ENCODE measurements at regions not wholly inside any gene's neighbourhood (a gene's known extent, or its start where the extent isn't known, plus 50 kb on each side); places are given as distances from the start of the nearest gene placed in this dataset.

DNA sequence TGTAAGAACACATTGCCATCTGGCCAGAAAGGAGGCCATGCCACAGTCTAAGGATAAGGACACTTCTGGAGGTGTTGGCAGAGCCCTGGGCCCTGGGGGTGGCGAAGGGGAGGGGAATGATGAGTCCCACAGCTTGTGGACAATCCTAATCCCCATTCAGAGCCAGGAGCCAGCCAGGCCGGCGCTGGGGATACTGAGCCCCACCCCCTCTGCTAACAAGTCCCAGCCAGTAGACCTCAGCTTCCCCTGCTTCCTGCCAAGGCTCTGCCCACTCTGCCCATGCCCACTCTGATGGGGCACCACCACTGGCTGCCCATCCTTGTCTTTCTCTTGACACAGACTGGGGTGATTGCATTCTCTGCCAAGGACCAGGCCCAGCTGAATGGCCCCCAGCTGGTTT lies 71.9 kb downstream of the NAV1 start:
- Histone ChIP-seq H2AFZ (ENCODE audit: low read depth, low read length) (no peak overlapping the region), H3K18ac (ENCODE audit: low read depth in 1 of 2, low read length in 2 of 2) (peak overlapping the region in 1 of 2 experiments; percentile 32), H3K4ac (ENCODE audit: low read depth in 1 of 2, low read length in 2 of 2) (no peak overlapping the region), H4K91ac (ENCODE audit: low read length) (peak overlapping the region; percentile 23), H3K4me3 (ENCODE audit: insufficient read depth in 1 of 2, low read depth in 1 of 2, low read length in 2 of 2) (no peak overlapping the region), H3K14ac (ENCODE audit: low read length in 2 of 2) (no peak overlapping the region), H3K27me3 (ENCODE audit: control insufficient read depth in 1 of 2, insufficient read depth in 1 of 2, low read length in 2 of 2) (no peaks in the 10 kb centered on the region), H3K79me1 (replicated peaks; ENCODE audit: low read length, poor library complexity, severe bottlenecking) (peaks cover 41% of the 10 kb centered on the region), H3K4me2 (ENCODE audit: low read length, poor library complexity, severe bottlenecking) (no peak overlapping the region), H3K9ac (ENCODE audit: low read length) (no peak overlapping the region), H3K4me1 (ENCODE audit: control insufficient read depth, insufficient read depth, low read depth, low read length) (peaks cover 10% of the 10 kb centered on the region), H2AK5ac (ENCODE audit: low read length, severe bottlenecking) (no peak overlapping the region), H3K9me3 (ENCODE audit: control insufficient read depth, low read length) (no peaks in the 10 kb centered on the region), H3K27ac (ENCODE audit: low read length, poor library complexity, severe bottlenecking) (no peak overlapping the region), H2BK12ac (ENCODE audit: low read length in 2 of 2) (no peak overlapping the region), H2BK120ac (ENCODE audit: low read depth, low read length) (no peak overlapping the region), H3K36me3 (ENCODE audit: control insufficient read depth in 1 of 2, insufficient read depth in 2 of 2, low read depth in 1 of 2, low read length in 2 of 2) (peaks cover 10 to 17% of the 10 kb centered on the region in 2 experiments), H4K8ac (ENCODE audit: low read length) (no peak overlapping the region), H3K23ac (ENCODE audit: low read length in 2 of 2) (no peak overlapping the region), H2BK15ac (ENCODE audit: low read depth, poor library complexity, severe bottlenecking) (no peak overlapping the region), H2BK5ac (ENCODE audit: low read depth, low read length, poor library complexity, severe bottlenecking) (no peak overlapping the region)
- no peak for DNase-seq
- 59% methylated on average over 3 of the region's 3 CpGs for WGBS

DNA sequence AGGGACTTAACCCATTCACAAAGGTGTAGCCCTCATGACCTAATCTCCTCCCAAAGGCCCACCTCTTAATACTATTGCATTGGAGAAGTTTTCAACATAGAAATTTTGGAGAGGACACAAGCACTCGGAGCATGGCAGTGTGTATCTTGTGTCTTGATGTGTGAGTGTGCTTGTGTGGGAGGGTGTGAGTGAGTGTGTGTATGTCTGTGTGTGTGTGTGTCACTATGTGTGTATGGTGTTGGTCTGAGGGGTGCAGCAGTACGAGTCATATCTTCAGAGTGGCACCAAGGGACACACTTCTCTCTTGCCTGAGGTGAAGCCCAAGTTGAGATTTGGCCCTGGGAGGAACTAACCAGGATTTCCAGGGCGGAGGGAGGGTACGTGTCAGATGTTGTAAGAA lies 73.7 kb downstream of the NAV1 start:
- Histone ChIP-seq H3K9ac (ENCODE audit: low read length) (no peak overlapping the region), H2BK120ac (ENCODE audit: low read depth, low read length) (no peak overlapping the region), H2AK5ac (ENCODE audit: low read length, severe bottlenecking) (no peak overlapping the region), H2BK15ac (ENCODE audit: low read depth, poor library complexity, severe bottlenecking) (no peak overlapping the region), H4K91ac (ENCODE audit: low read length) (no peak overlapping the region), H4K8ac (ENCODE audit: low read length) (no peak overlapping the region), H3K4me1 (ENCODE audit: control insufficient read depth, insufficient read depth, low read depth, low read length) (peaks cover 6% of the 10 kb centered on the region), H3K27me3 (ENCODE audit: control insufficient read depth in 1 of 2, insufficient read depth in 1 of 2, low read length in 2 of 2) (no peaks in the 10 kb centered on the region), H2AFZ (ENCODE audit: low read depth, low read length) (no peak overlapping the region), H3K9me3 (ENCODE audit: control insufficient read depth, low read length) (no peaks in the 10 kb centered on the region), H3K4me3 (ENCODE audit: insufficient read depth in 1 of 2, low read depth in 1 of 2, low read length in 2 of 2) (no peak overlapping the region), H2BK12ac (ENCODE audit: low read length in 2 of 2) (peak overlapping the region in 1 of 2 experiments; percentile 74), H3K18ac (ENCODE audit: low read depth in 1 of 2, low read length in 2 of 2) (no peak overlapping the region), H3K14ac (ENCODE audit: low read length in 2 of 2) (peak overlapping the region in 1 of 2 experiments; percentile 78), H3K23ac (ENCODE audit: low read length in 2 of 2) (no peak overlapping the region), H3K4ac (ENCODE audit: low read depth in 1 of 2, low read length in 2 of 2) (no peak overlapping the region), H2BK5ac (ENCODE audit: low read depth, low read length, poor library complexity, severe bottlenecking) (no peak overlapping the region), H3K27ac (ENCODE audit: low read length, poor library complexity, severe bottlenecking) (no peak overlapping the region), H3K36me3 (ENCODE audit: control insufficient read depth in 1 of 2, insufficient read depth in 2 of 2, low read depth in 1 of 2, low read length in 2 of 2) (peaks cover 10 to 23% of the 10 kb centered on the region in 2 experiments), H3K79me1 (replicated peaks; ENCODE audit: low read length, poor library complexity, severe bottlenecking) (peaks cover 40% of the 10 kb centered on the region), H3K4me2 (ENCODE audit: low read length, poor library complexity, severe bottlenecking) (no peak overlapping the region)
- WGBS = 93% methylated on average over 4 of the region's 4 CpGs
- no peak for DNase-seq

DNA sequence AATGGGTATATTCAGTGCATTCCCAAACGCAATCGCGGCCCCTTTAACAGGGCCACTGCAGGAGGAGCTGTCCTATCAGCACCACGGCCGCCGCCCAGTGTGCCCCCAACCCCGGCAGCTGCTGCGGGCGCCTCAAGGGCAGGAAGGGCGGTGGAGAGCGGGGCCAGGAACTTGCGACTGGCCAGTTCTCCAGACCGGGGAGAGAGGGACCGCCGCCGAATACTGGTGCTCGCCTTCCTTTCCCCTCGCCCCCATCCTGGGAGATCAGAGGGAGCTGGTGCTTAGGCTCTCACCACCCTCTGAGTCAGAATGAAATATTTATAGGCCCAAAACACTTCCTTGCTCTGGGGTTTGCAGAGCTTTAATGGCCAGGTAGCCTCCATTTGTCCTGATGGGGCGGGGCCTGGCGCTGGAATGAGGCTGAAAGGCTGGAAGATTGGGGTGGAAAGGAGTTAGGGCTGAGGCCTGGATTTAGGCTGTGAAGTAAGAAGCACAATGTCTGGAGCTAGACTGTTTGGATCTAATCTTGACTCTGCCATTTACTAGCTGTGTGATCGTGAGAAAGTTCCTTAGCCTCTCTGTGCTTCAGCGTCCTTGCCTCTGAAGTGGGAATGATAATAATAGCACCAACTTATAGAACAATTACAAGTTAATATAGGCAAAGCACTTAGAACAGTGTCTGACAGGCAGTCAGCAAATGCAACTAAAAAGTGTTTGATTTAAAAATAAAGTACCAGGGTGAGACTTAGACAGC lies 75.5 kb downstream of the NAV1 start:
- H2BK12ac ChIP-seq (ENCODE audit: low read length in 2 of 2) = no peak overlapping the region
- H2BK120ac ChIP-seq (ENCODE audit: low read depth, low read length) = no peak overlapping the region
- H2BK15ac ChIP-seq (ENCODE audit: low read depth, poor library complexity, severe bottlenecking) = no peak overlapping the region
- no peak overlapping the region for H3K4ac ChIP-seq (ENCODE audit: low read depth in 1 of 2, low read length in 2 of 2)
- H3K4me1 ChIP-seq (ENCODE audit: control insufficient read depth, insufficient read depth, low read depth, low read length) = peaks cover 4% of the 10 kb centered on the region
- H3K23ac ChIP-seq (ENCODE audit: low read length in 2 of 2) = no peak overlapping the region
- DNase-seq = peak; percentile 70
- H3K27ac ChIP-seq (ENCODE audit: low read length, poor library complexity, severe bottlenecking) = no peak overlapping the region
- H3K36me3 ChIP-seq (ENCODE audit: control insufficient read depth in 1 of 2, insufficient read depth in 2 of 2, low read depth in 1 of 2, low read length in 2 of 2) = peaks cover 0 to 18% of the 10 kb centered on the region in 2 experiments
- H3K4me3 ChIP-seq (ENCODE audit: insufficient read depth in 1 of 2, low read depth in 1 of 2, low read length in 2 of 2) = no peak overlapping the region
- H3K18ac ChIP-seq (ENCODE audit: low read depth in 1 of 2, low read length in 2 of 2) = no peak overlapping the region
- no peak overlapping the region for H2BK5ac ChIP-seq (ENCODE audit: low read depth, low read length, poor library complexity, severe bottlenecking)
- H3K14ac ChIP-seq (ENCODE audit: low read length in 2 of 2) = no peak overlapping the region
- H3K9ac ChIP-seq (ENCODE audit: low read length) = no peak overlapping the region
- no peak overlapping the region for H2AFZ ChIP-seq (ENCODE audit: low read depth, low read length)
- no peaks in the 10 kb centered on the region for H3K27me3 ChIP-seq (ENCODE audit: control insufficient read depth in 1 of 2, insufficient read depth in 1 of 2, low read length in 2 of 2)
- H2AK5ac ChIP-seq (ENCODE audit: low read length, severe bottlenecking) = no peak overlapping the region
- no peak overlapping the region for H4K91ac ChIP-seq (ENCODE audit: low read length)
- peak overlapping the region; percentile 27 for H3K4me2 ChIP-seq (ENCODE audit: low read length, poor library complexity, severe bottlenecking)
- no peak overlapping the region for H4K8ac ChIP-seq (ENCODE audit: low read length)
- H3K79me1 ChIP-seq (replicated peaks; ENCODE audit: low read length, poor library complexity, severe bottlenecking) = peaks cover 40% of the 10 kb centered on the region
- no peaks in the 10 kb centered on the region for H3K9me3 ChIP-seq (ENCODE audit: control insufficient read depth, low read length)
- WGBS = 5% methylated on average over 19 of the region's 22 CpGs

DNA sequence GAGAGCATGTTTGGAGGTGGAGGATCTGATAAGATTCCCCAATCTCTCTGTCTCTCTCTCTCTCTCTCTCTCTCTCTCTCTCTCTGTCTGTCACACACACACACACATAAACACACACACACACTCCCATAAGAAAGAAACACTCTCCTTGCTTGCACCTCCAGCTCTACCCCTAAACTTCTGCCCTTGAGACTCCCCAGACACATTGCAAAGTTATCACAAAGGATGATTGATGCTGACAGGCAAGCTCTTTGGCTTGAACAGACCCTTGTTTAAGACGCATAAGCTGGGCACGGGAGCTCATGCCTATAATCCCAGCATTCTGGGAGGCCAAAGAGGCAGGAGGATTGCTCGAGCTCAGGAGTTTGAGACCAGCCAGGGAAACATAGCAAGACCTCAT lies 78.2 kb downstream of the NAV1 start:
- H2BK120ac ChIP-seq (ENCODE audit: low read depth, low read length) = no peak overlapping the region
- peaks cover 0 to 11% of the 10 kb centered on the region in 2 experiments for H3K36me3 ChIP-seq (ENCODE audit: control insufficient read depth in 1 of 2, insufficient read depth in 2 of 2, low read depth in 1 of 2, low read length in 2 of 2)
- H2BK15ac ChIP-seq (ENCODE audit: low read depth, poor library complexity, severe bottlenecking) = no peak overlapping the region
- no peaks in the 10 kb centered on the region for H3K27me3 ChIP-seq (ENCODE audit: control insufficient read depth in 1 of 2, insufficient read depth in 1 of 2, low read length in 2 of 2)
- H2BK5ac ChIP-seq (ENCODE audit: low read depth, low read length, poor library complexity, severe bottlenecking) = no peak overlapping the region
- H4K91ac ChIP-seq (ENCODE audit: low read length) = no peak overlapping the region
- H3K23ac ChIP-seq (ENCODE audit: low read length in 2 of 2) = no peak overlapping the region
- no peak overlapping the region for H2AFZ ChIP-seq (ENCODE audit: low read depth, low read length)
- no peak overlapping the region for H3K9ac ChIP-seq (ENCODE audit: low read length)
- H2BK12ac ChIP-seq (ENCODE audit: low read length in 2 of 2) = peak overlapping the region in 1 of 2 experiments; percentile 61
- H3K18ac ChIP-seq (ENCODE audit: low read depth in 1 of 2, low read length in 2 of 2) = no peak overlapping the region
- H3K4me3 ChIP-seq (ENCODE audit: insufficient read depth in 1 of 2, low read depth in 1 of 2, low read length in 2 of 2) = no peak overlapping the region
- H3K4ac ChIP-seq (ENCODE audit: low read depth in 1 of 2, low read length in 2 of 2) = peak overlapping the region in 1 of 2 experiments; percentile 41
- DNase-seq = no peak
- H3K9me3 ChIP-seq (ENCODE audit: control insufficient read depth, low read length) = no peaks in the 10 kb centered on the region
- H4K8ac ChIP-seq (ENCODE audit: low read length) = peak overlapping the region; percentile 29
- H3K27ac ChIP-seq (ENCODE audit: low read length, poor library complexity, severe bottlenecking) = no peak overlapping the region
- H3K4me2 ChIP-seq (ENCODE audit: low read length, poor library complexity, severe bottlenecking) = no peak overlapping the region
- peaks cover 37% of the 10 kb centered on the region for H3K79me1 ChIP-seq (replicated peaks; ENCODE audit: low read length, poor library complexity, severe bottlenecking)
- 29% methylated on average over 2 of the region's 3 CpGs for WGBS
- no peak overlapping the region for H3K14ac ChIP-seq (ENCODE audit: low read length in 2 of 2)
- peaks cover 7% of the 10 kb centered on the region for H3K4me1 ChIP-seq (ENCODE audit: control insufficient read depth, insufficient read depth, low read depth, low read length)
- no peak overlapping the region for H2AK5ac ChIP-seq (ENCODE audit: low read length, severe bottlenecking)

All from mesenchymal stem cell (in vitro differentiated cells and primary cell).